Mammary epithelial cell (primary cell): ENCODE measurements at regions not wholly inside any gene's neighbourhood (a gene's known extent, or its start where the extent isn't known, plus 50 kb on each side); places are given as distances from the start of the nearest gene placed in this dataset.

Experiments
- CTCF ChIP-seq, 2 donors: IDR thresholded peaks in 1 of 2; conservative IDR thresholded peaks in 1 of 2; 2 replicates each; pipeline ENCODE4 v1.5.1; 2011 to 2012; ENCODE audit warnings: inconsistent platforms in 2 of 2, low read length in 2 of 2, mild to moderate bottlenecking in 2 of 2, control low read depth in 1 of 2, low read depth in 1 of 2; ENCODE audit not compliant: insufficient read depth in 1 of 2; ENCODE audit errors: extremely low read depth in 1 of 2
- EZH2 ChIP-seq: IDR thresholded peaks from 2 replicates; pipeline ENCODE4 v1.6.1; 2012; ENCODE audit warnings: low read length, inconsistent platforms, borderline replicate concordance

DNA sequence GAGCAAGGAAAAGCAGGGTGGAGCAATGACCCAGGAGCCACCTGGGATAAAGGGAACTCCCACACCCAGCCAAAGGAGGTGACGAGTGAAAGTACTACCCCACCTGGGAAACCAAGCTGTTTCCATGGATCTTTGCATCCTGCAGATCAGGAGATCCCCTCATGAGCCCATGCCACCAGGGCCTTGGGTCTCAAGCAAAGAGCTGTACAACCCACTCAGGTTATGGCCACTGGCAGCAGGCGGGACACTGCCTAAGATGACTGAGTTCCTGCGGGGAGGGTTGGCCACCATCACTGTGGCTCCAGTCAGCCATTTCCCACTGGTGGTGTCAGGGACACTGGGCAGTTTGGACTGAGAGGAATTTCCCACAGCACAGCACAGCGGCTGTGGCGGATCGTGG lies 225.7 kb downstream of the CDH9 start:
- TF ChIP-seq CTCF (conservative IDR thresholded peaks at IDR 0.05 in 1 of 2, IDR thresholded peaks at IDR 0.05 in 1 of 2; ENCODE audit: extremely low read depth in 1 of 2, insufficient read depth in 1 of 2, low read depth in 1 of 2, low read length in 2 of 2) = no peak
- no peak for TF ChIP-seq EZH2
